Mucosa of stomach (tissue), 1 donor: ENCODE measurements at regions not wholly inside any gene's neighbourhood (a gene's known extent, or its start where the extent isn't known, plus 50 kb on each side); places are given as distances from the start of the nearest gene placed in this dataset.

ENCODE experiments used
- H3K27me3 ChIP-seq: one replicate; pipeline ENCODE4 v1.7.0; 2013; ENCODE audit warnings: mild to moderate bottlenecking, low read length; ENCODE audit not compliant: control insufficient read depth, insufficient read depth
- H3K36me3 ChIP-seq: one replicate; pipeline ENCODE4 v1.7.0; 2013; ENCODE audit warnings: low read length; ENCODE audit not compliant: control insufficient read depth, insufficient read depth
- H3K4me1 ChIP-seq: one replicate; pipeline ENCODE4 v1.7.0; 2013; ENCODE audit warnings: mild to moderate bottlenecking, low read length; ENCODE audit not compliant: control insufficient read depth, insufficient read depth
- H3K4me3 ChIP-seq: one replicate; pipeline ENCODE4 v1.7.0; 2013; ENCODE audit warnings: low read length
- H3K9ac ChIP-seq: one replicate; pipeline ENCODE4 v1.7.0; 2013; ENCODE audit warnings: mild to moderate bottlenecking, low read length, moderate library complexity
- H3K9me3 ChIP-seq: one replicate; pipeline ENCODE4 v1.7.0; 2013; ENCODE audit warnings: mild to moderate bottlenecking, low read length, moderate library complexity; ENCODE audit not compliant: control insufficient read depth
- donor health status: Pancreatic carcinoma.

DNA sequence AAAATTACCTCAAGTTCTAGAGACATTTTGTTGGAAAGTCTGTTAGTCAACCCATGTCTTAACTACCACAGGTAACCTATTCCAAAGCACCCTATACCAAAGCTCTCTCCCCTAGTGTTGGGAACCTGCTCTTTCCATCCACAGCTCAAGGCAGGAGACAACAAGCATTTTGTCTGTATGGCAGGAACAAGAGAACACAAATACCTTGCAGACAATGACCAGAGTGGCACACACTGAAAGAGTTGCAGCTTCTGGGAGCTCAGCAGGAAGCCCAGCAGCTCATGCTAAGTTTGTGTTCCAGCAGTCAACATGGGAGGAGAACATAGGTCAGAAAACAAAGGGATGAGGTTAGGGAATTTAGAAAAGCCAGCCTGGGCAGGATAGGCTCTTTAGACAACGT lies 300.8 kb downstream of the HHIPL2 start:
- no peaks in the 10 kb centered on the region for H3K9me3 ChIP-seq
- H3K4me1 ChIP-seq: no peaks in the 10 kb centered on the region
- no peaks in the 10 kb centered on the region for H3K36me3 ChIP-seq
- no peak overlapping the region for H3K9ac ChIP-seq
- no peaks in the 10 kb centered on the region for H3K27me3 ChIP-seq
- no peak overlapping the region for H3K4me3 ChIP-seq

DNA sequence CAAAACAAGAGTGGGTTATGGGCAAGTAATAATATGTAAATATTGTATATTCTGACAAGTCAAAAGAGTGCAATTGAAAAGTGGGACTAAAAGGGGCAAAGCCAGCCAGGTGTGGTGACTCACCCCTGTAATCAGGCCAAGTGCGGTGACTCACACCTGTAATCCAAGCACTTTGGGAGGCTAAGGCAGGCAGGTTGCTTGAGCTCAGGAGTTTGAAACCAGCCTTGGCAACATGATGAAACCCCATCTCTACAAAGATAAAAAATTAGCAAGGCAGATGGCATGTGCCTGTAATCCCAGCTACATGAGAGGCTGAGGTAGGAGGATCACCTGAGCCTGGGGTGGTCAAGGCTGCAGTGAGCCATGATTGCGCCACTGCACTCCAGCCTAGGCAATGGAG lies 304.0 kb downstream of the HHIPL2 start:
- Histone ChIP-seq H3K27me3 (no peaks in the 10 kb centered on the region), H3K4me1 (no peaks in the 10 kb centered on the region), H3K36me3 (no peaks in the 10 kb centered on the region), H3K9me3 (no peaks in the 10 kb centered on the region), H3K9ac (no peak overlapping the region), H3K4me3 (no peak overlapping the region)

DNA sequence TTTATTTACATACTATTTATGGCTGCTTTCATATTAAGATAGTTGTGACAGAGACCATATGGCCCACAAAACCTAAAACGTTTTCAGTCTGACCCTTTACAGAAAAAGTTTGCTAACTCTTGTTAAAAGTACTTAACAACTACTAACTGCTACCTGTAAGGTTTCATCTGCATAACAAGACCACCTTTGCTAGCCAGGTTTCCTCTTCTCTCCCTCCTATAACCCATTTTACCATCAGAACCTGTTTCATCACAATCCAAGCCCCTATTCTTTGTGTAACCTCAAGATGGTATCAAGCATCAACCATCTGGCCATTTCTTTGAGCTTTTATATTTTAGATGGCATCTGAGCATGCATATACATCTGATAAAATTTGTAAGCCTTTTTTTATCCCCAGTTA lies 305.4 kb downstream of the HHIPL2 start:
- Histone ChIP-seq H3K4me1 (no peaks in the 10 kb centered on the region), H3K36me3 (no peaks in the 10 kb centered on the region), H3K27me3 (no peaks in the 10 kb centered on the region), H3K9ac (no peak overlapping the region), H3K4me3 (no peak overlapping the region), H3K9me3 (no peaks in the 10 kb centered on the region)

DNA sequence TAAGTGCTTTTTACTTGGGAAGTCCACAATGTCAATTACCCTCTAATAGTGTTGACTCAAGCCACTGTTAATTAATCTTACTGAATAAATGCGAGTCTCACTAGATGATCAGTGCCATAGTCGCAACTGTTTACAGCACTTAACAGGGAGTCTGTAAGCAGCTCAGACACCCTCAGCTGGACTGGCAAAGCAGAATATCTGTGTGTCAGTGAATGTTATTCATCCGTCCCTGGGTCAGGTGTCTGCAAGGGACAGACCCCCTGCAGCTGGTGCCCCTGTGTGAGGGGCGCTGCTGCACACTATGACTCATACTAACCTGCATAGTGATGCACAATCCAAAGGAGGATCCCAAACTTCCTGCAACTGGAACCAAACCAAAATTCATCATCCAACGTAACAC lies 306.5 kb downstream of the HHIPL2 start:
- Histone ChIP-seq H3K4me3 (no peak overlapping the region), H3K9me3 (no peaks in the 10 kb centered on the region)

DNA sequence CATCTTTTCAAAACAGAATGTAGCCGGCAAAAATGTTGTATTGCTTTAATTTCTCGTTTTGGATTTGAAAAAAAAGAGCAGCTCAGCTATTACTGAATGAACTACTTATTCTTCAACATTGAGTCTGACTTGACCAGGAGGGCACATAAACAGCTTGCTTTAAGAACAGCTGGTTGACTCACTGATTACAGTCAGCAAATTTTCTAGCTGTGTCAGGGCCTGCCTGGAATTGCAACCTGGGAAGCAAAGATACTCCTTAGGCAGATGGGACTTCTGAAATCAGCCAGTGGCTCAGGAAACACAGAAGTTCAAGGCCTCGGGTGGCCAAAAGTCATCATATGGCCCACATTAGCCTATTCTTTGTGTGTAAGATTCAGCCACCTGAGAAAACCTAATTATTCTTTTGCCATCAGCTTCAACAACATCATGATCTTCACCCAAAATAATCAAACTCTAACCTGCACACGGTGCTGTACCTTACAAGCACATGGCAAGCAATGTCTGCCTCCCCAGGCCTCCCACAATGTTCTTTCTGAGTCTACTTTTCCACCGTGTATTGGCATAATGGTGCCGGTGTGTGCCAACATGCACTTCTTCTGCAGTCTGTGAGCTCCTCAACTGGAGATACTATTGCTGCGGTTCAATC lies 307.2 kb downstream of the HHIPL2 start:
- no peaks in the 10 kb centered on the region for H3K9me3 ChIP-seq
- no peak overlapping the region for H3K4me3 ChIP-seq
- no peaks in the 10 kb centered on the region for H3K36me3 ChIP-seq
- no peaks in the 10 kb centered on the region for H3K27me3 ChIP-seq
- H3K4me1 ChIP-seq: no peaks in the 10 kb centered on the region
- no peak overlapping the region for H3K9ac ChIP-seq

More for the DNA sequence above, 306.5 kb downstream of the HHIPL2 start:
- no peaks in the 10 kb centered on the region for H3K4me1 ChIP-seq
- no peaks in the 10 kb centered on the region for H3K27me3 ChIP-seq
- H3K9ac ChIP-seq: no peak overlapping the region
- H3K36me3 ChIP-seq: no peaks in the 10 kb centered on the region

DNA sequence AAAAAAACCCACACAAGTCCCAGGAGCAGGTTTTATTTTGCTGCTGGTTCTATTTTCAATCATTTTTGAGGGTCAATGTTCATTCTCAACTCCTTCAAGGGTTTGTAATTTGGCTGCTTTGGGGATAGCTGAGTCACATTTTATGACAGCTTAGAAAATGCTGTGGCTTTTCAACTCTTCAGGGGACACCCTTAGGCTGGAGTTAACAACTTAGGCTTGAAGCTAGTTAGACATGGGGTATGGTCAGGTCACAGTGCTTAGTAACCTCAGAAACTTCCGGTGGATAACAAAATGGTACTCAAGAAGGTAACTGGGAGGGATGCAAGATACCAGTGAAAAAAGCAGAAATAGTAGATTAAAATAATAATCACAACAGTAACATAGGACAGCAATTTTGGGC lies 308.8 kb downstream of the HHIPL2 start:
- no peaks in the 10 kb centered on the region for H3K36me3 ChIP-seq
- H3K27me3 ChIP-seq: no peaks in the 10 kb centered on the region
- H3K4me1 ChIP-seq: no peaks in the 10 kb centered on the region
- H3K9ac ChIP-seq: no peak overlapping the region
- no peaks in the 10 kb centered on the region for H3K9me3 ChIP-seq
- no peak overlapping the region for H3K4me3 ChIP-seq

DNA sequence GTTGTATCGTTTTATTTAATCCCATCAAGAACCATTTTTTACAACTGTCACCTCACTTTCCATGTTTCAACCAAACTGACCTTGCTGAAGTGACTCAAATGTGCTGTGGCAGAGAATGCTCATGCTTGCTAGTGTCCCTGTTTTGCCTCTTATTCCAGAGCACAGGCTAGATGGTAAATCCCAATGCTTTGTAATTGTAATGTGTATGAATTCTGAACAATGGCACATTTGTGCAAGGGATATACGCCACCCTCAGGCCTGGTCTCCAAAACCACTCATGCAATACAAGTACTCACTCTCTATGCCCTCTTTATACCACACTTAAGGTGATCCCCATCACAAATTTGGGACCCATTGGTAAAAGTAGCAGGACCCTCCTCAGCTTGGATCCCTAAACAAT lies 313.6 kb downstream of the HHIPL2 start:
- Histone ChIP-seq H3K9me3 (no peaks in the 10 kb centered on the region), H3K9ac (no peak overlapping the region), H3K4me3 (no peak overlapping the region), H3K36me3 (no peaks in the 10 kb centered on the region), H3K4me1 (no peaks in the 10 kb centered on the region), H3K27me3 (no peaks in the 10 kb centered on the region)

DNA sequence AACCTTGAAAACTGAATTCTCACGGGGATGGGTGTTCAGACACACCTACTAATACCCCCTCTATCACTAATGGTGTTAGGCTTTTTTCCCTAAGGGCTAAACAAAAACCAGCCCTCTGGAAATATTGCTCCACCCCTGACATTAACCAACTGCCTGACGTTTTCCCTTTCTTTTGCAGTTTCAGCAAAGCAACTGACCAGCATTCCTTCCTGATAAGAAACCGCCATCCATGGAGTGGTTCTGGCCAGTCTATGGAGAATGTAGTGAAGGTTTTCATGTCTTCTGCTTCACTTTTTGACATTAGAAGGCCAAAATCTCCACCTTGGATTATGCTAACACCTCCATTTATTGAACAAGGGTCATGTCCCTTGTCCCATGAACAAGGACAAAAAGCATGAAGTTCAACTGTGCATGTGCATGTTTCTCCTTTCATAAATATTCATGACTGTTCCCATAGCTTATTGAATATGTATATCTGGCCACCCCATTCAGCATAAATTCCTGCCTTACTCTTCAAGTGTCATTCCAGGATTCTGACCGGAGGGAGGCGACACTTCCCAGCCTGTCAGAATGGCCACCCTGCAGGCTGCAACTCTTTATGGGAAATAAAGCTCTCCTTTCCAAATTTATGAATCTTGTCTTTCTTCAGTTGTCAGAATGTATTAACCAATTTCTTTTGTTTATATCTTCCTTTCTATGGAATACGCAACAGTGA lies 314.3 kb downstream of the HHIPL2 start:
- no peaks in the 10 kb centered on the region for H3K27me3 ChIP-seq
- no peak overlapping the region for H3K4me3 ChIP-seq

DNA sequence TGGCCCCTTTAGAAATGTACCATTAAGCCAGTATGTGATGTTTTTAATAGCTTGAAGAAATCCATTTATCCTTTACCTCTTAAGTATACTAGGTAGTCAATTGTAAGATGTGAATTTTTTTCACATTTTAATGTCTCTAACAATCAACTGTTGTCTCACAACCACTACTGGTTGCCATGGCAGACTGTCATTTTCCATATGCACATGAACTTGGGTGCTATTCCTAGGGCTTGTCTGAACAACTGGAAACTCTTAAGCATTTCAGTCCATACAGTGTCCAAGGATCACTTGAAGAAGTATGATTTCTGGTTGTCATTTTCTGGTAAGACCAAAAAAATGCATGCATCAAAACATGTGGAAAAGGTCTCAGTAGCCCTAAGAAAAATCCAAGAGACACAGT lies 315.1 kb downstream of the HHIPL2 start:
- H3K27me3 ChIP-seq: no peaks in the 10 kb centered on the region
- no peaks in the 10 kb centered on the region for H3K36me3 ChIP-seq
- H3K4me1 ChIP-seq: no peaks in the 10 kb centered on the region
- H3K9ac ChIP-seq: no peak overlapping the region
- no peaks in the 10 kb centered on the region for H3K9me3 ChIP-seq
- no peak overlapping the region for H3K4me3 ChIP-seq

More for the DNA sequence above, 314.3 kb downstream of the HHIPL2 start:
- Histone ChIP-seq H3K9me3 (no peaks in the 10 kb centered on the region), H3K4me1 (no peaks in the 10 kb centered on the region), H3K36me3 (no peaks in the 10 kb centered on the region), H3K9ac (no peak overlapping the region)

DNA sequence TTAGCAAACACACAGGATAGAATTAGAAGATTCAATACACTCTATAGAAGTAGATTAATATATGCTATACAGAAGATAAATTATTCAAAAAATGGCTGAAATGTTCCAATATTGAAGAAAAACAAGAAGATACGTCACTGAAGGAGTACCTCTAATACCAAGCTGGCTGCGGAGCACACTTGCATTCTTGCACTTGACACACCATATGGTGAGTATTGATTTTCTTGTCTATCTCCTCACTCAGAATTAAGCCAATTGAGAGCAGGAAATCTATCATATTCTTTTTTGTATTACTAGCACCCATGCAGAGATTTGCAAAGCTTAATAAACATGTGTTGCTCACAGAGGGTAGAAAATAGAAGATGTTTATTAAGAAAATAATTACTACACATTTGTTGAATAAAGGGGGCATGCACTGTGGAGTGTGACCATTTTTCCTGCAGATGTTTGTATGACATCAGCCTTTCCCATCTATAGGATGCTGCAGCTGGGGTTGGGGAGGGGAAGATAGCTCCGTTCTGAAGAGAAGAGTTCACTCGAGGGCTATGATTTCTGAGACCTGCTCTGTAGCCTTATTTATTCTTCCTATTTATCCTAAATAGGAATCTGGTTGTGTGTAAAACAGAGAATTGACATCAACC lies 318.1 kb downstream of the HHIPL2 start:
- Histone ChIP-seq H3K9me3 (no peaks in the 10 kb centered on the region), H3K9ac (no peak overlapping the region), H3K27me3 (no peaks in the 10 kb centered on the region), H3K4me3 (no peak overlapping the region), H3K4me1 (no peaks in the 10 kb centered on the region), H3K36me3 (no peaks in the 10 kb centered on the region)

DNA sequence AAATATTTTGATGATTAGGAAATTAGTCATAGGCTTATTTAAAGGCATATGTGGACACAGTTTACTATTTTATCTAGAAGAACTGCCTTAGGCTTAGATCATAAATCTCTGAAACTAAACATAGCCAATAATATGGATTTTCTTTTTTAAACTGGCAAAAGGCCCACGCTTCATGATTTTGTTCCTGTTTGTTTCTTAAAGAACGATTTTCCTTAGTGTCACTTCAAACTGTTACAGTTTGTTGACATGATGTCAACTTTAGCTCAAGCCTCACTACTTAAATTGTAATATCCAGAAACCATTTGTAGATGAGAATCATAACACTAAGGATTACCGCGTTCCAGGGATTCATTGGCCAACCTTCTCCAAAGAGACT lies 322.6 kb downstream of the HHIPL2 start:
- no peak overlapping the region for H3K9ac ChIP-seq
- H3K4me1 ChIP-seq: no peaks in the 10 kb centered on the region
- H3K27me3 ChIP-seq: no peaks in the 10 kb centered on the region
- no peaks in the 10 kb centered on the region for H3K36me3 ChIP-seq
- H3K4me3 ChIP-seq: no peak overlapping the region
- no peaks in the 10 kb centered on the region for H3K9me3 ChIP-seq

DNA sequence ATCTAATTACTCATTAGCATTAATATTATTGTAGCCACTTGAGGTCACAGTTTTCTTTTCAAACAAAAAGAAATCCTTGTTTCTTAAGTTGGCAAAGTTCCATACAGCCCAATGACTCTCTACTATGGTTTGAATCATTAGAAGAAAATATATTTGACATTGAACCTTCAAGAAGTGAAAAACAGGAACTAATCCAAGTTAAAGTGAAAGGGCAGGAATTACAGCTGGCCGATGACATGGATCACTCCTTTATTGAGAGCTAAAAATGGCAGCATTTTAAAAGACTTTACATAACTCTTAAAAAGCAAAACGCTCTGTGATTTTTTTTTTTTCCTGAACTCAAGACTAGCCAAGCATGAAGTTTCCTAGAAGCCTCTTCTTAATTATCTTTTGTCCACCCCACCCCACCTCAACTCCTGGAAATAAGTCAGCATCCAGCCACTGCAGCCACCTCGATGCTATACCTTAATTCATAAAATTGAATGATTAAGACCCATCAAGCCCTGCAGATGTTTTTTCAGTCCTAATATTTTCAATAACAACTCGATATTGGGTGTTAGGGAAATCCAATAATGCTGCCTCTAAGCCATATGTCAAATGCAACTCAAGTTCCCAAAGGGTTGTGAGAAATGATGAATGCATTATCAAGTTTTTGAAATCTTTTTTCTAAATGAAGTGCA lies 323.1 kb downstream of the HHIPL2 start:
- H3K9ac ChIP-seq: no peak overlapping the region
- H3K27me3 ChIP-seq: no peaks in the 10 kb centered on the region
- no peaks in the 10 kb centered on the region for H3K9me3 ChIP-seq
- no peak overlapping the region for H3K4me3 ChIP-seq
- no peaks in the 10 kb centered on the region for H3K4me1 ChIP-seq
- H3K36me3 ChIP-seq: no peaks in the 10 kb centered on the region
